Trophoblast cell (in vitro differentiated cells and primary cell): ENCODE measurements at regions not wholly inside any gene's neighbourhood (a gene's known extent, or its start where the extent isn't known, plus 50 kb on each side); places are given as distances from the start of the nearest gene placed in this dataset.

Experiments
- DNase-seq, 2 donors: peaks; one replicate each; pipeline ENCODE4 v3.0.0-alpha.2; 2016
- H2AFZ ChIP-seq: 2 replicates; pipeline ENCODE4 v1.6.1; 2013; ENCODE audit warnings: low read length, moderate library complexity, mild to moderate bottlenecking; ENCODE audit not compliant: insufficient read depth, poor library complexity
- H2AK5ac ChIP-seq: 2 replicates; pipeline ENCODE4 v1.6.1; 2013; ENCODE audit warnings: mild to moderate bottlenecking, low read length
- H2BK120ac ChIP-seq: 2 replicates; pipeline ENCODE4 v1.6.1; 2013; ENCODE audit warnings: low read length, mild to moderate bottlenecking, moderate library complexity; ENCODE audit not compliant: insufficient read depth, poor library complexity
- H2BK12ac ChIP-seq: 2 replicates; pipeline ENCODE4 v1.6.1; 2013; ENCODE audit warnings: mild to moderate bottlenecking, low read length, moderate library complexity
- H2BK5ac ChIP-seq: 2 replicates; pipeline ENCODE4 v1.6.1; 2013; ENCODE audit warnings: low read length, low read depth, moderate library complexity, mild to moderate bottlenecking; ENCODE audit not compliant: poor library complexity
- H3K14ac ChIP-seq: 2 replicates; pipeline ENCODE4 v1.6.1; 2013; ENCODE audit warnings: mild to moderate bottlenecking, low read length
- H3K18ac ChIP-seq: 2 replicates; pipeline ENCODE4 v1.6.1; 2013; ENCODE audit warnings: mild to moderate bottlenecking, low read length
- H3K23ac ChIP-seq: 2 replicates; pipeline ENCODE4 v1.6.1; 2013; ENCODE audit warnings: low read length
- H3K27ac ChIP-seq: 2 replicates; pipeline ENCODE4 v1.5.1; 2013; ENCODE audit warnings: low read depth, mild to moderate bottlenecking, inconsistent platforms, low read length, moderate library complexity
- H3K27me3 ChIP-seq: 2 replicates; pipeline ENCODE4 v1.6.1; 2013; ENCODE audit warnings: inconsistent platforms, mild to moderate bottlenecking, low read length, moderate library complexity; ENCODE audit not compliant: insufficient read depth
- H3K36me3 ChIP-seq, 2 experiments: 1 replicate in 1 of 2; 2 replicates in 1 of 2; pipeline ENCODE4 v1.6.1; 2013; ENCODE audit warnings: low read length in 2 of 2, mild to moderate bottlenecking in 2 of 2, moderate library complexity in 1 of 2; ENCODE audit not compliant: insufficient read depth in 2 of 2, control insufficient read depth in 1 of 2
- H3K4ac ChIP-seq: 2 replicates; pipeline ENCODE4 v1.6.1; 2013; ENCODE audit warnings: low read depth, mild to moderate bottlenecking, low read length, moderate library complexity
- H3K4me1 ChIP-seq, 2 experiments: 1 replicate in 1 of 2; 2 replicates in 1 of 2; pipeline ENCODE4 v1.6.1; 2013; ENCODE audit warnings: low read length in 2 of 2, mild to moderate bottlenecking in 2 of 2, moderate library complexity in 1 of 2; ENCODE audit not compliant: insufficient read depth in 2 of 2, control insufficient read depth in 1 of 2
- H3K4me2 ChIP-seq: 2 replicates; pipeline ENCODE4 v1.6.1; 2013; ENCODE audit warnings: inconsistent platforms, mild to moderate bottlenecking, low read length, moderate library complexity
- H3K4me3 ChIP-seq: 2 replicates; pipeline ENCODE4 v1.5.1; 2013; ENCODE audit warnings: mild to moderate bottlenecking, low read depth, low read length, inconsistent platforms
- H3K79me1 ChIP-seq: one replicate; pipeline ENCODE4 v1.6.1; 2013; ENCODE audit warnings: low read length
- H3K79me2 ChIP-seq: 2 replicates; pipeline ENCODE4 v1.6.1; 2013; ENCODE audit warnings: low read length, mild to moderate bottlenecking; ENCODE audit not compliant: control insufficient read depth, insufficient read depth, poor library complexity
- H3K9ac ChIP-seq: 2 replicates; pipeline ENCODE4 v1.6.1; 2013; ENCODE audit warnings: mild to moderate bottlenecking, low read length
- H3K9me3 ChIP-seq: 2 replicates; pipeline ENCODE4 v1.6.1; 2013; ENCODE audit warnings: low read depth, mild to moderate bottlenecking, control low read depth, inconsistent platforms, low read length; ENCODE audit not compliant: insufficient read depth
- H4K12ac ChIP-seq: 2 replicates; pipeline ENCODE4 v1.6.1; 2013; ENCODE audit warnings: low read depth, mild to moderate bottlenecking, low read length, moderate library complexity
- H4K8ac ChIP-seq: 2 replicates; pipeline ENCODE4 v1.6.1; 2013; ENCODE audit warnings: low read depth, mild to moderate bottlenecking, low read length, moderate library complexity
- H4K91ac ChIP-seq: one replicate; pipeline ENCODE4 v1.6.1; 2013; ENCODE audit warnings: low read depth, mild to moderate bottlenecking, low read length, moderate library complexity
- WGBS: extraction: QIAGEN DNeasy Blood & Tissue Kit; methylation state at CpG from one replicate; pipeline ENCODE4 v1.1.7; 2013; ENCODE audit warnings: missing lambda C conversion rate; ENCODE audit not compliant: insufficient read length, insufficient coverage; ENCODE audit errors: extremely low coverage; 5-methylcytosine and 5-hydroxymethylcytosine counted together

DNA sequence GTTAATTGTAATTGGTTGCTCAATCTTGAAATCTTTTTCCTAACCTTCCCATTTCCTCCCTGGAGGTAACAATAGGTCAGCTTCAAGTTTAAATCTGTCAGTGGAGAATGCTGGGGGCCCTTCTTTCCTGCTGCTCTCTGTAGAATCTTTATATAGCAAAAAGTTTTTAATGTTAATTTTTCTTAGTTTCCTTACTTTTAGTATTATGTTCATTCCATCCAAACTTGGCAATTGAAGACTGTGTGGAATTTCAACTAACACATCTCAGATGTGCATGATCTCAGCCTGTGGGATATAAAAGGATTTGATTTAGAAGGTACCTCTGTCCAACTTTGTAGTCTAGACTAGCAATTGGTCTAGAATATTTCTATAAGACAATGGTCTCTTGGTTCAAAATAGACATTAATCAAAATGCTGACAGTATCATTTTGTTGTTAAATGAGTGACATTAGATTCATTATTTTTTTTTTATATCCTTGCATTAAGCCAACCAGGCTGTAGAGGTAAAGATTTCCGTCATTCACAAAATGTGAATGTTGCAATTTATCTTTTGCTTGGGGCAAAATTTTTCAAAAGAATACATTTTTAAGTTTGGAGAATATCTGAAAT, 100.4 kb upstream of the SEMA3A start:
- no peak overlapping the region for H3K4me2 ChIP-seq
- H2BK5ac ChIP-seq, result no peak overlapping the region
- H3K4me1 ChIP-seq, result no peaks in the 10 kb centered on the region
- no peaks in the 10 kb centered on the region for H3K36me3 ChIP-seq
- H3K9me3 ChIP-seq, result no peaks in the 10 kb centered on the region
- H3K27me3 ChIP-seq, result no peaks in the 10 kb centered on the region
- H3K9ac ChIP-seq, result no peak overlapping the region
- no peak overlapping the region for H2BK12ac ChIP-seq
- no peak overlapping the region for H3K23ac ChIP-seq
- WGBS, result no CpG with 5 or more reads among the region's 1 CpG
- H2AK5ac ChIP-seq, result no peak overlapping the region
- no peak overlapping the region for H3K4ac ChIP-seq
- no peak overlapping the region for H3K27ac ChIP-seq
- DNase-seq, result peak in 1 of 2 donors; percentile 59
- H3K18ac ChIP-seq, result no peak overlapping the region
- no peak overlapping the region for H3K14ac ChIP-seq
- H3K4me3 ChIP-seq, result no peak overlapping the region
- no peak overlapping the region for H2BK120ac ChIP-seq
- no peaks in the 10 kb centered on the region for H3K79me1 ChIP-seq
- H4K12ac ChIP-seq, result no peak overlapping the region
- no peak overlapping the region for H2AFZ ChIP-seq
- no peaks in the 10 kb centered on the region for H3K79me2 ChIP-seq
- H4K8ac ChIP-seq, result no peak overlapping the region
- no peak overlapping the region for H4K91ac ChIP-seq

DNA sequence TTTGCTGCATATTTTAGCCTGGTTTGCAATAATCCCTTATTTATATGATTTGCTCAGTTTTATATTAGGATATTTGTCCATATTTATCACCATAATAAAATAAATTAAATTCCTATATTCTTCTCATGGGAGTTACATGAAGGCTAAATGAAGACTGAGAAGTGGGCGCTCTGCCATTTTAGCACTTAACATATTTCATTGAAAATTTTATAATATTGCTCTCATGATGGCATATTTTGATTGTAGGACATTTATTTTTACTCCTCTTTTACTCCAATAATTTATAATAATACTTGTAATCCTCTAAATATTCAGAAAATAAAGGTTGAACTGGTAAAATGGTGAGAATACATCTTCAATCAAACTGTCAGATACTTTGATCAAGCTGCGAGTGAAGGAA, 99.8 kb upstream of the SEMA3A start:
- Histone ChIP-seq H3K4me3 (no peak overlapping the region), H3K14ac (no peak overlapping the region), H2BK5ac (no peak overlapping the region), H4K12ac (no peak overlapping the region), H3K9ac (no peak overlapping the region), H3K4me2 (no peak overlapping the region), H3K27ac (no peak overlapping the region), H3K79me1 (no peaks in the 10 kb centered on the region), H3K4me1 (no peaks in the 10 kb centered on the region), H3K18ac (no peak overlapping the region), H3K23ac (no peak overlapping the region), H3K9me3 (no peaks in the 10 kb centered on the region), H3K79me2 (no peaks in the 10 kb centered on the region), H2BK120ac (no peak overlapping the region), H4K8ac (no peak overlapping the region), H3K27me3 (no peaks in the 10 kb centered on the region), H2BK12ac (no peak overlapping the region), H3K4ac (no peak overlapping the region), H4K91ac (no peak overlapping the region), H2AK5ac (no peak overlapping the region), H3K36me3 (no peaks in the 10 kb centered on the region), H2AFZ (no peak overlapping the region)
- DNase-seq, result no peak
- WGBS, result no CpG with 5 or more reads among the region's 2 CpGs

DNA sequence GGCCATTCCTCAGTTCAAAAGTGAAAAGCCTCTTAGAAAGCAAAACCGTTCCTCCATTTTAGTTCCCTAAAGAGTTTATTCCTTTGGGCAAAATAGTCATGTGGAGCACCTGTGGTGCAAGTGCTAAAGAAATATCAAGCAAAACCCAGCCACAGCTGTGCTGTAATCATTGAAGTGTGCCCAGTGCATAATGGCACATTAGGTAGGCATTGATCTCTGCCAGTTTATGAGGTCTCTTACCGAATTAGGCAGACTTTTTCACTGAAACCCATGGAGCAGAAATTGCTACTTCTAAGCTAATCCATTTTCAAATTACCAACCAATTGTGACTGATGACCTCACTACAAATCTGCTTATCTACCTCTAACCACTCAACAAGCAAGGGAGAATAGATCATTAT, 97.2 kb upstream of the SEMA3A start:
- H3K23ac ChIP-seq, result no peak overlapping the region
- H3K79me1 ChIP-seq, result no peaks in the 10 kb centered on the region
- H3K36me3 ChIP-seq, result no peaks in the 10 kb centered on the region
- no peak overlapping the region for H2AK5ac ChIP-seq
- no peak overlapping the region for H3K4me2 ChIP-seq
- no peak overlapping the region for H3K27ac ChIP-seq
- H3K4me3 ChIP-seq, result no peak overlapping the region
- no peaks in the 10 kb centered on the region for H3K79me2 ChIP-seq
- no peak overlapping the region for H2BK12ac ChIP-seq
- H3K18ac ChIP-seq, result no peak overlapping the region
- H3K9ac ChIP-seq, result no peak overlapping the region
- no peaks in the 10 kb centered on the region for H3K27me3 ChIP-seq
- no peak for DNase-seq
- H2AFZ ChIP-seq, result no peak overlapping the region
- H3K4ac ChIP-seq, result no peak overlapping the region
- no peak overlapping the region for H4K8ac ChIP-seq
- H2BK120ac ChIP-seq, result no peak overlapping the region
- H3K9me3 ChIP-seq, result no peaks in the 10 kb centered on the region
- H3K4me1 ChIP-seq, result no peaks in the 10 kb centered on the region
- WGBS, result no CpG with 5 or more reads among the region's 2 CpGs
- no peak overlapping the region for H4K91ac ChIP-seq
- no peak overlapping the region for H3K14ac ChIP-seq
- no peak overlapping the region for H2BK5ac ChIP-seq
- no peak overlapping the region for H4K12ac ChIP-seq

DNA sequence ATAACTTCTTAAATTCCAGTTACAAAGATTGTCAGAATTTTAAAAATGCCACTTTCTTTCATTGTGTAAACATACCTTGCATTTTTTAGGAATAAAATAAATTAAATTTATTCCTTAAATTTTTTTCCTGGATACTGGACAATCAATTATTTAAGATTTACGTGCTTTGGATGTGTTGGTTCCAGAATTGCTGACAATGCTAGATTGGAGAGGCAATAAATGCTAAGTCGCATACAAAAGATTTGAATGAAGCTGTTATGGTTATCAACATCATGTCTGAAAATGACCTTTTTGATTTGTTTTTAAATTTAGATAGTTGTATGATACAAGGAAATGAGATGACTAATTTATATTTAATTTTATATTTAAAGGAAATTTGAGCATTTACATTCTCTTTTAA, 89.2 kb upstream of the SEMA3A start:
- no peaks in the 10 kb centered on the region for H3K27me3 ChIP-seq
- H3K4me3 ChIP-seq, result no peak overlapping the region
- H3K79me1 ChIP-seq, result no peaks in the 10 kb centered on the region
- H3K9me3 ChIP-seq, result no peaks in the 10 kb centered on the region
- H4K91ac ChIP-seq, result no peak overlapping the region
- H3K14ac ChIP-seq, result no peak overlapping the region
- no peak overlapping the region for H3K9ac ChIP-seq
- H2AK5ac ChIP-seq, result no peak overlapping the region
- H3K4ac ChIP-seq, result no peak overlapping the region
- H2BK12ac ChIP-seq, result no peak overlapping the region
- no peak overlapping the region for H4K8ac ChIP-seq
- no peak overlapping the region for H3K27ac ChIP-seq
- H2BK120ac ChIP-seq, result no peak overlapping the region
- DNase-seq, result no peak
- no peak overlapping the region for H3K23ac ChIP-seq
- no peaks in the 10 kb centered on the region for H3K4me1 ChIP-seq
- no peak overlapping the region for H2AFZ ChIP-seq
- no peak overlapping the region for H2BK5ac ChIP-seq
- no CpG with 5 or more reads among the region's 2 CpGs for WGBS
- H3K4me2 ChIP-seq, result no peak overlapping the region
- H4K12ac ChIP-seq, result no peak overlapping the region
- no peak overlapping the region for H3K18ac ChIP-seq
- no peaks in the 10 kb centered on the region for H3K79me2 ChIP-seq
- H3K36me3 ChIP-seq, result no peaks in the 10 kb centered on the region
